GM10248 (cell line): ENCODE measurements at regions not wholly inside any gene's neighbourhood (a gene's known extent, or its start where the extent isn't known, plus 50 kb on each side); places are given as distances from the start of the nearest gene placed in this dataset.

ENCODE experiments used
- CTCF ChIA-PET: fragments of 300-600 bp; sonication (Branson Sonifier 250); formaldehyde crosslinking; extraction: SDS; loops from one replicate; lab custom pipeline; 2021; ENCODE audit warnings: antibody characterized with exemption; lab: Yijun Ruan, JAX
- POLR2A ChIA-PET: fragments of 350-650 bp; sonication (Branson Sonifier 250); formaldehyde crosslinking; extraction: SDS; loops from one replicate; lab custom pipeline; 2020; ENCODE audit warnings: antibody characterized with exemption; lab: Yijun Ruan, JAX
- DNase-seq: peaks from one replicate; pipeline ENCODE4 v3.0.0; 2012; ENCODE audit errors: extremely low spot score
- TF ChIP-seq, protein P1 (sequence below): IDR thresholded peaks from 2 replicates; pipeline ENCODE4 v1.5.1; 2012; ENCODE audit warnings: mild to moderate bottlenecking, low read depth; ENCODE audit errors: extremely low read depth, missing control alignments, control extremely low read depth

GRCh38 chr3:168895419-168895818 is 768.1 kb downstream of the MECOM start:
- ChIA-PET POLR2A (no interaction called here), CTCF (interaction anchor here (0.8 to 1.3 kb wide), 3 partner anchors 14 to 48 kb away, joined by 3 read pairs; no protein-coding TSS in a partner anchor)
- DNase-seq: no peak
- TF ChIP-seq, protein P1, sequence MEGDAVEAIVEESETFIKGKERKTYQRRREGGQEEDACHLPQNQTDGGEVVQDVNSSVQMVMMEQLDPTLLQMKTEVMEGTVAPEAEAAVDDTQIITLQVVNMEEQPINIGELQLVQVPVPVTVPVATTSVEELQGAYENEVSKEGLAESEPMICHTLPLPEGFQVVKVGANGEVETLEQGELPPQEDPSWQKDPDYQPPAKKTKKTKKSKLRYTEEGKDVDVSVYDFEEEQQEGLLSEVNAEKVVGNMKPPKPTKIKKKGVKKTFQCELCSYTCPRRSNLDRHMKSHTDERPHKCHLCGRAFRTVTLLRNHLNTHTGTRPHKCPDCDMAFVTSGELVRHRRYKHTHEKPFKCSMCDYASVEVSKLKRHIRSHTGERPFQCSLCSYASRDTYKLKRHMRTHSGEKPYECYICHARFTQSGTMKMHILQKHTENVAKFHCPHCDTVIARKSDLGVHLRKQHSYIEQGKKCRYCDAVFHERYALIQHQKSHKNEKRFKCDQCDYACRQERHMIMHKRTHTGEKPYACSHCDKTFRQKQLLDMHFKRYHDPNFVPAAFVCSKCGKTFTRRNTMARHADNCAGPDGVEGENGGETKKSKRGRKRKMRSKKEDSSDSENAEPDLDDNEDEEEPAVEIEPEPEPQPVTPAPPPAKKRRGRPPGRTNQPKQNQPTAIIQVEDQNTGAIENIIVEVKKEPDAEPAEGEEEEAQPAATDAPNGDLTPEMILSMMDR: no peak

DNA sequence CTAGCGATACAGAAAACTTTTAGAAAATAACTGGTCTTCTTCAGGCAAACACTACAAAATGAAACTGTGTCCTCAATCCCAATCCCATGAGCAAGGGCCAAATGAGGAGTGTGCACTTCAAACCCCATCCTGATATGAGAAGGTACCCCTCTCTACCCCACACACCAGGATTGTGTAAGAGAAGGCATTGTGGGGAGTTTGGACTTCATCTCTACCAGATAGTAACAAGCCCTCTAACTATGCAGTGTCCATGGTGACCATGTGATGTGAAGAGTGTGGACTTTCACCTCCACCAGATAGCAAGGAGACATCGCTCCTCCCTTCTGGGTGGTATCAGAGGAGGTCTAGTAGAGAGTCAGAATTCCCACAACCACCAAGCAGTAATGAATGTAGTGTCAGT is 769.3 kb downstream of the MECOM start:
- ChIA-PET POLR2A (no interaction called here), CTCF (no interaction called here)
- TF ChIP-seq, protein P1: no peak
- DNase-seq: no peak

GRCh38 chr3:168889666-168890065 is 773.8 kb downstream of the MECOM start:
- TF ChIP-seq, protein P1: no peak
- ChIA-PET CTCF (interaction anchor here (1.2 to 1.5 kb wide), 2 partner anchors 18 to 25 kb away, joined by 3 to 5 read pairs; no protein-coding TSS in a partner anchor), POLR2A (no interaction called here)
- no peak for DNase-seq

DNA sequence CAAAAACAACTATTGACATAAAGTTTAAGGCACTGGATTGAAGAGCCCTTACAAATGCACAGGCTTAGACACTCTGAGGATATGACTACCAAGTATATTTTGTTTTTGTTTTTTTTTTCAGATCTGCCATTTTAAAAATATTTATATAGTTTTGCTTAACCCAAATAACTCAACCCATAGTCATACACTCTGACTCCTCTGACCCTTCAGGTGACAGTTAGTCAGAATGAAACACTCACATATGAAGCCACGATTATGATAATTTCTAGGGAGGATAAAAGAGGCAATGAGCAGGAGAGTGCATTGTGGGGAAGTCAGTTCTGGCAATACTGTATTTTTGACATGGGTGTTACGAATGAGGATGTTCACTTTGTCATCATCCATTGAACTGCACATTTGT is 774.7 kb downstream of the MECOM start:
- TF ChIP-seq, protein P1: no peak
- ChIA-PET POLR2A (no interaction called here), CTCF (interaction anchor here (1.0 kb wide), 1 partner anchor 23 kb away, joined by 3 read pairs; no protein-coding TSS in a partner anchor)
- DNase-seq: no peak

GRCh38 chr3:168885028-168885427 is 778.5 kb downstream of the MECOM start:
- CTCF ChIA-PET: no interaction called here
- POLR2A ChIA-PET: no interaction called here
- no peak for DNase-seq
- TF ChIP-seq, protein P1: no peak

- CTCF ChIA-PET: interaction anchor here (1.4 to 1.6 kb wide), 2 partner anchors 20 to 46 kb away, joined by 3 to 9 read pairs; no protein-coding TSS in a partner anchor
- TF ChIP-seq, protein P1: no peak
- POLR2A ChIA-PET: no interaction called here
- no peak for DNase-seq
These were observed 779.1 kb downstream of the MECOM start for GRCh38 chr3:168884353-168884903.
